ENCODE measurements at regions not wholly inside any gene's neighbourhood (a gene's known extent, or its start where the extent isn't known, plus 50 kb on each side); places are given as distances from the start of the nearest gene placed in this dataset.

DNA sequence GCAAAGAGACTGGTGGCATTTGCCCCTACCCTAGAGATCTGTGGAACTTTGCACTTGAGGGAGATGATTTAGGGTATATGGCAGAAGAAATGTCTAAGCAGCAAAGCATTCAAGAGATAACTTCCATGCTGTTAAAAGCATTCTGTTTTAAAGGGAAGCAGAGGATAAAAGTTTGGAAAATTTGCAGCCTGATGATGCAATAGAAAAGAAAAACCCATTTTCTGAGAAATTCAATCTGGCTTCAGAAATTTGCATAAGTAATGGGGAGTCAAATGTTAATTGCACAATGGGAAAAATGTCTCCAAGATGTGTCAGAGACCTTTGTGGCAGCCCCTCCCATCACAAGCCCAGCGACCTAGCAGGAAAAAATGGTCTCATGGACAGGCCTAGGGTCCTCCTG is 361.7 kb downstream of the ANKRD7 start:
- CTCF ChIA-PET, result no interaction called here
- H3K9me3 Mint-ChIP-seq, result peaks cover 8% of the 10 kb centered on the region
- intact Hi-C loops (cut with micrococcal nuclease), result no loop called here
- H3K4me3 Mint-ChIP-seq, result no peak overlapping the region
- H3K27ac Mint-ChIP-seq, result no peak overlapping the region
- no peaks in the 10 kb centered on the region for H3K27me3 Mint-ChIP-seq (ENCODE audit: low read depth)
- no peaks in the 10 kb centered on the region for H3K36me3 Mint-ChIP-seq (ENCODE audit: low read depth)
- DNase-seq, result no peak
- H3K4me1 Mint-ChIP-seq (ENCODE audit: low read depth), result no peaks in the 10 kb centered on the region

DNA sequence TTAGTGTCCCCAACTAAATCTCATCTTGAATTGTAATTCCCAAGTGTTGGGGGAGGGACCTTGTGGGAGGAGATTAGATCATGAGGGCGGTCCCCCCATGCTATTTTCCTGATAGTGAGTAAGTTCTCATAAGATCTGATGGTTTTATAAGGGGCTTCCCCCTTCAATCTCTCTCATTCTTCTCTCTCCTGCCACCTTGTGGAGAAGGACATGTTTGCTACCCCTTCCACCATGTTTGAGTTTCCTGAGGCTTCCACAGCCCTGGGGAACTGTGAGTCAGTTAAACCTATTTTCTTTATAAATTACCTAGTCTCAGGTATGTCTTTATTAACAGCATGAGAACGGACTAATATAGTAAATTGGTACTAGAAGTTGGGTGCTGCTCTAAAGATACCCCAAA is 365.6 kb downstream of the ANKRD7 start:
- no peak overlapping the region for H3K4me3 Mint-ChIP-seq
- CTCF ChIA-PET, result no interaction called here
- no peaks in the 10 kb centered on the region for H3K4me1 Mint-ChIP-seq (ENCODE audit: low read depth)
- intact Hi-C loops (cut with micrococcal nuclease), result loop anchor here (2.0 kb wide), 1 partner anchor 331 kb away; no protein-coding TSS in a partner anchor
- peaks cover 8% of the 10 kb centered on the region for H3K9me3 Mint-ChIP-seq
- DNase-seq, result peak; percentile 22
- H3K27ac Mint-ChIP-seq, result no peak overlapping the region
- H3K27me3 Mint-ChIP-seq (ENCODE audit: low read depth), result no peaks in the 10 kb centered on the region
- no peaks in the 10 kb centered on the region for H3K36me3 Mint-ChIP-seq (ENCODE audit: low read depth)

DNA sequence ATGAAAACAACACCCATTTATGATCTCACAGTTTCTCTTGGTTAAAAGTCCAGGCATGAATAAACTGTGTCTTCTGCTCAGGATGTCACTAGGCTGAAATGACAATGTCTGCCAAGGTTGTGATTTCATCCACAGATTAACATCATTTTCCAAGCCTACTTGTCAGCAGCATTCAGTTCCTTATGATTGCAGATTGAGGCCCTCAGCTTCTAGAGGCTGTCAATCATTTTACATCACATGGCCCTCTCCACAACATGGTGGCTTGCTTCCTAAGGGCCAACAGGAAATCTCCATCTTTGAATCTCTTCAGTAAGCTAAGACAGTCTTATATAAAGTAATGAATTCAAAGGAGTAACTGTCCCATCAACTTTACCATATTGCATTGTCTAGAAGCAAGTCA is 377.6 kb downstream of the ANKRD7 start:
- no peak for DNase-seq
- no peaks in the 10 kb centered on the region for H3K36me3 Mint-ChIP-seq (ENCODE audit: low read depth)
- intact Hi-C loops (cut with micrococcal nuclease), result no loop called here
- H3K27me3 Mint-ChIP-seq (ENCODE audit: low read depth), result no peaks in the 10 kb centered on the region
- H3K9me3 Mint-ChIP-seq, result no peaks in the 10 kb centered on the region
- no peak overlapping the region for H3K4me3 Mint-ChIP-seq
- no peaks in the 10 kb centered on the region for H3K4me1 Mint-ChIP-seq (ENCODE audit: low read depth)
- no peak overlapping the region for H3K27ac Mint-ChIP-seq
- CTCF ChIA-PET, result no interaction called here

DNA sequence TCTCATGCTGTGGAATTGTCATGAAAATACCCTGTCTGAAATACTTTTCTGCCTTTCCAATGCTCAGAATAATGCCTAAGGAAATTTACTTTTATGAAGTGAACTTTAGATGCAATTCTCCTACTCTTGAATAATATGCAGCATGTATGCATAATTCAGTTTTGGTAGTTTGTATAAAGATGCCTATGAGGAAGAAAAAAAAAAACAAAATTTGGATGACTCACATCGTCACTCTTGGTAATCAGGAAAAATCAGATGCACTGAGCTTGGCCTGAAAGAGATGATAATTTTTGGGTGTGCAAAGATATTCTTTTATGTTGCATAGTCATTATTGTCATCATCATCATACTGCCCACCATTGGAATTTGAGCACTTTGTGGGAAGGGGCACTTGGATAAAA is 382.1 kb downstream of the ANKRD7 start:
- H3K9me3 Mint-ChIP-seq, result no peaks in the 10 kb centered on the region
- intact Hi-C loops (cut with micrococcal nuclease), result no loop called here
- no peaks in the 10 kb centered on the region for H3K27me3 Mint-ChIP-seq (ENCODE audit: low read depth)
- no peak overlapping the region for H3K4me3 Mint-ChIP-seq
- H3K27ac Mint-ChIP-seq, result no peak overlapping the region
- no peaks in the 10 kb centered on the region for H3K4me1 Mint-ChIP-seq (ENCODE audit: low read depth)
- no peak for DNase-seq
- CTCF ChIA-PET, result no interaction called here
- H3K36me3 Mint-ChIP-seq (ENCODE audit: low read depth), result no peaks in the 10 kb centered on the region

DNA sequence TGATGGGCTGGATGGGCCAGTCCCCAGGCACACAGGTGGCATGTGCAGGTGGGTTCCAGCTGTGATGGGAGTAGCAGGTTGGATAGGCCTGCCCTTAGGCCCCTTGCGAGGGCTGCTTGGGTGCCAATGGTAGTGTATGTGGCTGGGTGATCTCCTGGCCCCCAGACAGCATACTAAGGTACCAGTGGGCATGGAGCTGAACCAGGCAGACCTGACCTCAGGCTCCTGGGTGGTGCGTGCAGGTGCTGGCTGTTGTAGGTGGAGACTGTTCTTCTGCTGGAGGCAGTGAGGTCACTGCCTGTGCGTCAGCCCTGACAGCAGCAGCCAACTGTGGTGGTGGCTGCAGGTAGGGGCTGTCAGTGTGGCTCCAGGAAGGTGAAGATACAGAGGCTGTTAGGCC is 384.7 kb downstream of the ANKRD7 start:
- CTCF ChIA-PET, result no interaction called here
- H3K4me1 Mint-ChIP-seq (ENCODE audit: low read depth), result no peaks in the 10 kb centered on the region
- H3K27me3 Mint-ChIP-seq (ENCODE audit: low read depth), result no peaks in the 10 kb centered on the region
- H3K9me3 Mint-ChIP-seq, result no peaks in the 10 kb centered on the region
- H3K27ac Mint-ChIP-seq, result no peak overlapping the region
- no peaks in the 10 kb centered on the region for H3K36me3 Mint-ChIP-seq (ENCODE audit: low read depth)
- intact Hi-C loops (cut with micrococcal nuclease), result no loop called here
- no peak for DNase-seq
- H3K4me3 Mint-ChIP-seq, result no peak overlapping the region

DNA sequence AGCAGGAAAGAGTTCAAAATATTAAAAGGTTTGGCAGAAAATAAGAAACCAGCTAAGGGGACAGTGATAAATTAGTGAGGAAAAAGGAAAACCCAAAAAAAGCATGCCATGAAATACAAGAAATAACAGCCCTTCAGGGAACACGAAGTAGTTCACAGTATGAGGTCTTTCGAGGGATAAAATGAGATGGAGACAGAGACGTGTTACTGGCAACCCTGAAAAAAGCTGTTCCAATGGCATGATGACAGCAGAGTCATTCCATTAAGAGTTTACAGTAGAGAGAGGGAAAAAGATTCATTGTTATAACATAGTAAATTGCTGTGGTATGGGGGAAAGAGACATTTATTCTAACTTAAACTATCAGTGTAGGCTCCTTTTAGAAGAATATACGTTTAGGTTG is 391.2 kb downstream of the ANKRD7 start:
- Mint-ChIP-seq H3K27me3 (ENCODE audit: low read depth) (no peaks in the 10 kb centered on the region), H3K27ac (no peak overlapping the region), H3K36me3 (ENCODE audit: low read depth) (no peaks in the 10 kb centered on the region), H3K4me1 (ENCODE audit: low read depth) (no peaks in the 10 kb centered on the region), H3K4me3 (no peak overlapping the region), H3K9me3 (peaks cover 2% of the 10 kb centered on the region)
- no peak for DNase-seq
- CTCF ChIA-PET, result no interaction called here
- intact Hi-C loops (cut with micrococcal nuclease), result no loop called here

DNA sequence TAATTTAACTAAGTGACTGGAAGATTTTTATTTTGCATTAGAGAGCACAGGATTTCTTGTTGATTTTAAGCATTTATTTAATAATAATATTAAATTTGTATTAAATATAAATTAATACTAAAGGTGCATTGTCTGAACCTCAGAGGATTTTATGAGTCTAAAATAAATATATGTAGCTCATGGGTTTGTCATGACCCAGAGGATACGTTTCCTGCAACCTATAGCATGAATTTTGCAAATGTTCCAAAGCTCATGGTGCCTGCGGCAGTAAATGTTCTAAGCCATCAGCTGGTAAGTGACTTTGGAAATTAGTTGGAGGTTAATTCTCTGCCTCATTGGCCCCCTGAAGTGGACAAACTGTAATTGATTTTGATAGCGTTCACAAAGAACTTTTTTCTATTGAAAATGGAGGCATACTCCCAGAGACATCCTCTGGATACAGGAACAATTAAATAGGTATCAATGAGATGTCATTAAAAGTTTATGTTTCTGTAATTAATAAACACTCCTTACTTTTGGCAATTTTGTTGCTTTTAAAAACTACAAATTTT is 397.4 kb downstream of the ANKRD7 start:
- Mint-ChIP-seq H3K4me1 (ENCODE audit: low read depth) (no peaks in the 10 kb centered on the region), H3K27ac (no peak overlapping the region), H3K36me3 (ENCODE audit: low read depth) (no peaks in the 10 kb centered on the region), H3K4me3 (no peak overlapping the region), H3K27me3 (ENCODE audit: low read depth) (no peaks in the 10 kb centered on the region), H3K9me3 (peaks cover 2% of the 10 kb centered on the region)
- DNase-seq, result no peak
- CTCF ChIA-PET, result no interaction called here
- intact Hi-C loops (cut with micrococcal nuclease), result no loop called here

DNA sequence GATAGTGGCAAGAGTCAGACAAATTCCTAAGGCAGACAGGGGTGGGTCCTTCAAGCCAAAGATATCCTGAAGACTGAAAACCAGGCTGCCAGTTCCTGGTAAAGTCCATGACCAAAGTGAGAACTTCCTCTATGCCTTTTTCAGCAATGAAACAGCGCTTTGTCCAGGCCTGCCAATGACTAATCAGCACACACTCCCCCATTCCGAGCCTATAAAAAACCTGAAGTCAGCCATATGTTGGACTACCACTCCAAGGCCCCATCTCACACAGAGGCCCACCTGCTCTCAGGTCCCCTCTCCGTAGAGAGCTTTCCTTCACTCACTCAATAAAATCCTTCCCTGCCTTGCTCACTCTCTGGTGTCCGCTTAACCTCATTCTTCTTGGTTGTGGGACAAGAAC is 402.2 kb downstream of the ANKRD7 start:
- H3K36me3 Mint-ChIP-seq (ENCODE audit: low read depth), result no peaks in the 10 kb centered on the region
- no peak for DNase-seq

DNA sequence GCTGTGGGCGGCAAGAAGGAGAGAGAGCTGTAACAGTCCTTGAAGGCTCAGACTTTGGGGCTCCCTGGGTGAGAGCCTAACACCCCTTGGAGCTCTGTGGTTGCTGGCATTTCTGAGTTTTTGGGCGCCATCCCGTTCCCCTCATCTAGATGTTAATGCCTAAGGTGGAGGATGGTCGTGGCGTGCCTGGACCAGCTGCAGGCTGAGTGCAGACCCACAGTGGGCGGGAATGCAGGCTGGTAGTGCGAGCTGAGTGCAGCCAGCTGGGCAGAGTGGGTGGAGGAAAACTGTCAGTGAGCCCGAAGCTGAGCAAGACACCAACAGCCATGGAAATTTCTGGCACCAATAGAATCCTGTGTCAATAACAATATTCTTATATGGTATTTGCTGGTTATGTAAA is 403.0 kb downstream of the ANKRD7 start:
- H3K36me3 Mint-ChIP-seq (ENCODE audit: low read depth), result no peaks in the 10 kb centered on the region
- CTCF ChIA-PET, result no interaction called here
- no peak for DNase-seq
- no peaks in the 10 kb centered on the region for H3K4me1 Mint-ChIP-seq (ENCODE audit: low read depth)
- peaks cover 5% of the 10 kb centered on the region for H3K9me3 Mint-ChIP-seq
- intact Hi-C loops (cut with micrococcal nuclease), result no loop called here
- no peaks in the 10 kb centered on the region for H3K27me3 Mint-ChIP-seq (ENCODE audit: low read depth)
- H3K4me3 Mint-ChIP-seq, result no peak overlapping the region
- H3K27ac Mint-ChIP-seq, result no peak overlapping the region

More for the DNA sequence above, 402.2 kb downstream of the ANKRD7 start:
- intact Hi-C loops (cut with micrococcal nuclease), result no loop called here
- H3K27me3 Mint-ChIP-seq (ENCODE audit: low read depth), result no peaks in the 10 kb centered on the region
- H3K9me3 Mint-ChIP-seq, result peaks cover 5% of the 10 kb centered on the region
- H3K4me1 Mint-ChIP-seq (ENCODE audit: low read depth), result no peaks in the 10 kb centered on the region
- CTCF ChIA-PET, result no interaction called here
- H3K4me3 Mint-ChIP-seq, result no peak overlapping the region
- no peak overlapping the region for H3K27ac Mint-ChIP-seq

DNA sequence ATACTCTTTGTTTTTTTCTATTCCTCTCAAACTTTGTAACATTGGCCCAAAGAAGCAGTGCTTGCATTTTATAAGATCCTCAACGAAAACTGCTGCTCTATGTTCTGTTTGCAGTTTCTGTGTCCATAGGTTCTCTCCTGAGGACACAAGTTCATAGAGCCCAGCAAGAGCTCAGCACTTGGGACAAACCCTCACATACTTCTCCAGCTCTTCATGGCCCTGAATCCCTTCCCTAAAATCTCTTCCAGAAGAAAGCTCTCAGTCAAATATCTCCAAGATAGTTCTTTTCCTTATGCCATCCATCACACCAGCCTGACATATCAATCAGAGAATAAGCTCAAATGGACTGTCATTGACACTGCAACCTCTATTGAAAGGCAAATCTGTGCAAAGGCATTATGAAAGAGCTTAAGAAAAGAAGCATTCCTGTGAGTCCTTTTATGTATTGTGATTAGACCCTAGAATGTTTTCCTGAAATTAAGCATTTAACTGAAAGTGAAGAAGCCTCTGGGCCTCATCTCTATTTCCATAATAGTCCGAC is 405.5 kb downstream of the ANKRD7 start:
- peaks cover 5% of the 10 kb centered on the region for H3K9me3 Mint-ChIP-seq
- CTCF ChIA-PET, result interaction anchor here (0.6 kb wide), 1 partner anchor 196 kb away, joined by 3 read pairs; no protein-coding TSS in a partner anchor
- no peak overlapping the region for H3K27ac Mint-ChIP-seq
- no peak for DNase-seq
- H3K4me1 Mint-ChIP-seq (ENCODE audit: low read depth), result no peaks in the 10 kb centered on the region
- no peaks in the 10 kb centered on the region for H3K27me3 Mint-ChIP-seq (ENCODE audit: low read depth)
- H3K36me3 Mint-ChIP-seq (ENCODE audit: low read depth), result no peaks in the 10 kb centered on the region
- intact Hi-C loops (cut with micrococcal nuclease), result no loop called here
- H3K4me3 Mint-ChIP-seq, result no peak overlapping the region

DNA sequence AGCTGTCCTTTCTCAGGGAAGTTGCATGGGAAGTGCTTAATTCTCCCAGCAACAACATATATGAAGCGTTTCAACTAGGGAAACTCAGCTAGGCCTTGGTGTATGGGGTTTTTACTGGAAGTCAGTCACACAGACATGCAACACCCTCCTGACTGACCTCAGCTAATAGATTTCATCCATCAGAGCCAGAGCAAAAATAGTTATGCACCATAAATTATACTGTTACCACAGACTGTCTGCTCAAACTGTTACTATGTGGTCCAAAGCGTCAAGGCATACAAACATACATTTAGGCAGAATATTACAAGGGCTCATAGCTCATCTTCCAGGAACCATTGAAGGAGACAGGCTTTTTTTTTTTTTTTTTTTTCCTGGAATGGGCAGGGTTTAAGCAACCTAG is 417.9 kb downstream of the ANKRD7 start:
- intact Hi-C loops (cut with micrococcal nuclease), result no loop called here
- no peak for DNase-seq
- Mint-ChIP-seq H3K9me3 (no peaks in the 10 kb centered on the region), H3K27ac (no peak overlapping the region), H3K36me3 (ENCODE audit: low read depth) (no peaks in the 10 kb centered on the region), H3K27me3 (ENCODE audit: low read depth) (no peaks in the 10 kb centered on the region), H3K4me1 (ENCODE audit: low read depth) (no peaks in the 10 kb centered on the region), H3K4me3 (no peak overlapping the region)
- CTCF ChIA-PET, result no interaction called here

DNA sequence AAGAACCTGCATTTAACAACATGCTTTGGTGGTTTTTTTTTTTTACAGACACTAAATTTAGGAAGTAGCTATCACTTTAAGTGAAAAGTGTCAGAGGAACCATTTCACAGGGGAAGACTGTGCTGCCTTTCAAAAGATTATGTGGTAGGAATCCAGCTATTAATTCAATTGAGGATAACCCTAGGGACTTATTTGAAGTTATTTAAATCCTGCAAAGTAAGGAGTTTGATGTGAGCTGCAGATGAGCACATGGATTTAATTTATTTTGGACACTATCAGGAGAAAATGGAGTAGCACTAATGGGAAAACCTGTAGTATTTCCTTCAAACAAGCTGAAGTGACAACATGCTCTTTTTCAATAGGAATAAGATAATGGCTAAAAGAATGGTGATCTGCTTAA is 419.8 kb downstream of the ANKRD7 start:
- H3K4me1 Mint-ChIP-seq (ENCODE audit: low read depth), result no peaks in the 10 kb centered on the region
- intact Hi-C loops (cut with micrococcal nuclease), result no loop called here
- H3K27me3 Mint-ChIP-seq (ENCODE audit: low read depth), result no peaks in the 10 kb centered on the region
- CTCF ChIA-PET, result no interaction called here
- H3K36me3 Mint-ChIP-seq (ENCODE audit: low read depth), result no peaks in the 10 kb centered on the region
- H3K4me3 Mint-ChIP-seq, result no peak overlapping the region
- no peak for DNase-seq
- H3K27ac Mint-ChIP-seq, result no peak overlapping the region
- H3K9me3 Mint-ChIP-seq, result no peaks in the 10 kb centered on the region

DNA sequence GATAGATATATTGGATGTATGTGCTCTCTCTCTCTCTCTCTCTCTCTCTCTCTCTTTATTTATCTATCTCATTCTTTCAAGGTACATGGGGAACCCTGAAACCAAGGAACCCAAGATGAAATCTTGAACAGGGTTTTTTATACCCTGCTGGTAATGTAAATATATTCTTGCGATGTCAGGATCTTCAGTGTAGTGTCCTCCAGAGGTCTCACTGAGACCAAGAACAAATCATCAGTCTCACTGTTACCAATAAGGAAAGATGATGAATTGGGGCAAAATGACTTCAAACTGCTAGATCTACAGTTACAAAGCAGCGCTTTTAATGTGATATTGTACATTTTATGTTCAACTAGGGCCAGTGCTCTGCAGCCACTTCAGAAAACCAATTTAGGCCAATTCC is 423.5 kb downstream of the ANKRD7 start:
- Mint-ChIP-seq H3K4me1 (ENCODE audit: low read depth) (no peaks in the 10 kb centered on the region), H3K27ac (no peak overlapping the region), H3K4me3 (no peak overlapping the region), H3K9me3 (no peaks in the 10 kb centered on the region), H3K27me3 (ENCODE audit: low read depth) (no peaks in the 10 kb centered on the region), H3K36me3 (ENCODE audit: low read depth) (no peaks in the 10 kb centered on the region)
- intact Hi-C loops (cut with micrococcal nuclease), result no loop called here
- DNase-seq, result no peak
- CTCF ChIA-PET, result no interaction called here
